ENCODE measurements at regions not wholly inside any gene's neighbourhood (a gene's known extent, or its start where the extent isn't known, plus 50 kb on each side); places are given as distances from the start of the nearest gene placed in this dataset.

- no peak for DNase-seq (ENCODE audit: low read depth, low spot score)
Observed at GRCh38 chr10:78316451-78316931, 282.8 kb downstream of the RPS24 start.

More at GRCh38 chr10:78316451-78316931, 282.8 kb downstream of the RPS24 start:
- no peak overlapping the region for H3K4me2 ChIP-seq (ENCODE audit: low read length)
- TF ChIP-seq RAD21 (IDR thresholded peaks at IDR 0.05; ENCODE audit: low read depth) (no peak), ZBTB33 (IDR thresholded peaks at IDR 0.05; ENCODE audit: extremely low read depth, insufficient replicate concordance, low read length) (no peak), SIN3A (IDR thresholded peaks at IDR 0.05; ENCODE audit: low read depth) (no peak), EZH2phosphoT487 (IDR thresholded peaks at IDR 0.05; ENCODE audit: borderline replicate concordance) (no peak), CEBPB (IDR thresholded peaks at IDR 0.05; ENCODE audit: low read depth) (no peak), ZFX (IDR thresholded peaks at IDR 0.05) (no peak), MAX (IDR thresholded peaks at IDR 0.05) (no peak), POLR2A (IDR thresholded peaks at IDR 0.05; ENCODE audit: borderline replicate concordance, extremely low read depth, insufficient read depth, insufficient read length) (no peak), TCF7L2 (IDR thresholded peaks at IDR 0.05; ENCODE audit: borderline replicate concordance, extremely low read depth, insufficient read depth, insufficient read length) (no peak), SRF (IDR thresholded peaks at IDR 0.05; ENCODE audit: low read depth) (no peak), JUND (IDR thresholded peaks at IDR 0.05) (no peak)
- ChIA-PET CTCF (no interaction called here), POLR2A (no interaction called here), RAD21 (ENCODE audit: low non-redundant PET in 1 of 2, low total read pairs in 2 of 2, uncharacterized antibody in 2 of 2, unreplicated experiment in 2 of 2) (no interaction called here)
- H3K36me3 ChIP-seq (ENCODE audit: control insufficient read depth in 1 of 2, insufficient read depth in 2 of 2, low read length in 2 of 2): no peaks in the 10 kb centered on the region
- no peak overlapping the region for H2AFZ ChIP-seq (ENCODE audit: low read depth, low read length, poor library complexity, severe bottlenecking)
- H3K27me3 ChIP-seq (ENCODE audit: insufficient read depth, low read length): 0 out of 2 replicates have a peak, but pooled peaks cover 8% of the 10 kb centered on the region
- no peaks in the 10 kb centered on the region for H3K4me1 ChIP-seq (ENCODE audit: control insufficient read depth in 1 of 2, insufficient read depth in 2 of 2, low read length in 2 of 2)
- intact Hi-C loops (cut with micrococcal nuclease): no loop called here
- no peak overlapping the region for H3K27ac ChIP-seq (ENCODE audit: low read depth, low read length)
- H3K79me2 ChIP-seq (ENCODE audit: insufficient read depth, low read length): no peaks in the 10 kb centered on the region
- H3K9me3 ChIP-seq (ENCODE audit: control insufficient read depth in 1 of 2, insufficient read depth in 1 of 2, low read depth in 1 of 2, low read length in 2 of 2): no peaks in the 10 kb centered on the region
- H3K4me3 ChIP-seq (replicated peaks in 1 of 2; ENCODE audit: low read depth in 1 of 2, low read length in 2 of 2): no peak overlapping the region
- no TSS peak for BruUV-seq (replicated peaks)
- H3K9me2 ChIP-seq (ENCODE audit: insufficient read depth): no peaks in the 10 kb centered on the region
- H4K20me1 ChIP-seq (ENCODE audit: insufficient read depth): no peaks in the 10 kb centered on the region
- no peak overlapping the region for H3K9ac ChIP-seq (ENCODE audit: low read length)
- no peak for ATAC-seq

All from HCT116 (cell line).